Uterus (tissue), 3 donors: ENCODE measurements at regions not wholly inside any gene's neighbourhood (a gene's known extent, or its start where the extent isn't known, plus 50 kb on each side); places are given as distances from the start of the nearest gene placed in this dataset.

Experiments used
- DNase-seq, 2 donors: peaks; one replicate each; pipeline ENCODE4 v3.0.0-alpha.2; 2019 to 2020
- H3K27ac ChIP-seq, 2 donors: fragments of 200-600 bp; sonication (generic); 1 replicate in 1 of 2; 2 replicates in 1 of 2; pipeline ENCODE4 v1.5.1; 2016 to 2018
- H3K27me3 ChIP-seq, 2 donors: fragments of 200-600 bp; sonication (generic); one replicate each; pipeline ENCODE4 v1.5.1; 2018 to 2019; ENCODE audit warnings: control low read depth in 1 of 2
- H3K36me3 ChIP-seq, 2 donors: fragments of 200-600 bp; sonication (generic); one replicate each; pipeline ENCODE4 v1.5.1; 2019; ENCODE audit warnings: control low read depth in 1 of 2
- H3K4me1 ChIP-seq, 2 donors: fragments of 200-600 bp; sonication (generic); one replicate each; pipeline ENCODE4 v1.5.1; 2018 to 2019; ENCODE audit warnings: control low read depth in 1 of 2
- H3K4me3 ChIP-seq, 2 donors: fragments of 200-600 bp; sonication (generic); 1 replicate in 1 of 2; 2 replicates in 1 of 2; pipeline ENCODE4 v1.5.1; 2018 to 2019; ENCODE audit warnings: mild to moderate bottlenecking in 1 of 2
- H3K9me3 ChIP-seq, 2 donors: fragments of 200-600 bp; sonication (generic); one replicate each; pipeline ENCODE4 v1.5.1; 2019; ENCODE audit warnings: control low read depth in 1 of 2
- POLR2A ChIP-seq, 2 donors: fragments of 450-650 bp; IDR thresholded peaks; one replicate each; pipeline ENCODE4 v1.6.1; 2016; ENCODE audit warnings: antibody characterized with exemption in 2 of 2, mild to moderate bottlenecking in 1 of 2, moderate library complexity in 1 of 2
- intact Hi-C: fragments of 100-400 bp; cut with DNase I; formaldehyde crosslinking; loops from one replicate; pipeline ENCODE4 v1.15.1; 2023; ENCODE audit warnings: low total_unique reads
- TF ChIP-seq, protein P1 (sequence below), 4 experiments: fragments of 200-600 bp in 2 of 4; fragments of 450-650 bp in 2 of 4; sonication (generic) in 2 of 4; IDR thresholded peaks; one replicate each; pipeline ENCODE4 v1.5.1; 2016 to 2019; ENCODE audit warnings: antibody characterized with exemption in 4 of 4, mild to moderate bottlenecking in 2 of 4, moderate library complexity in 1 of 4
- donor health status: DM: yes; HTN: yes; CAD: no.

DNA sequence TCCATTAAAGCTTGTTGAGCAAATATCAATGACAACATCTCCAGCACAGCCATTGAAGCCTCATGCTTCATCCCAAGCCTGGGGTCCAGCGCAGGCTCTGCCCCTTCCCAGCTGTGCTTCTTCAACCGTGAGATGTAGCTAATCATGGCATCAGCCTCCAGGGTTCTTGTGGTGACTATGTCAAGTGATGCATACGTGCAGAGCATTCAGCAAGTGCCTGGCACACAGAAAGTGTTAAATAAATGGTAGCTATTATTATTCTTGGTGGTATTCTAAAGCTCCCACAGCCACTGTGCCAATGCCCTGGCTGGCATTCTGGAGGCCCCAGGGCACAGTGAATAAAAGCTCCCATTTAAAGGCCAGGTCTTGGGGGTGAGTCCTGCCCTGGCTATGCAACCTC lies 146.6 kb downstream of the WDR11 start:
- no peak overlapping the region for H3K4me3 ChIP-seq
- H3K27ac ChIP-seq, result no peak overlapping the region
- no peaks in the 10 kb centered on the region for H3K4me1 ChIP-seq
- DNase-seq, result no peak
- H3K9me3 ChIP-seq, result no peaks in the 10 kb centered on the region
- no peaks in the 10 kb centered on the region for H3K27me3 ChIP-seq
- intact Hi-C loops, result no loop called here
- no peak for TF ChIP-seq POLR2A (IDR thresholded peaks at IDR 0.05)
- TF ChIP-seq, protein P1, sequence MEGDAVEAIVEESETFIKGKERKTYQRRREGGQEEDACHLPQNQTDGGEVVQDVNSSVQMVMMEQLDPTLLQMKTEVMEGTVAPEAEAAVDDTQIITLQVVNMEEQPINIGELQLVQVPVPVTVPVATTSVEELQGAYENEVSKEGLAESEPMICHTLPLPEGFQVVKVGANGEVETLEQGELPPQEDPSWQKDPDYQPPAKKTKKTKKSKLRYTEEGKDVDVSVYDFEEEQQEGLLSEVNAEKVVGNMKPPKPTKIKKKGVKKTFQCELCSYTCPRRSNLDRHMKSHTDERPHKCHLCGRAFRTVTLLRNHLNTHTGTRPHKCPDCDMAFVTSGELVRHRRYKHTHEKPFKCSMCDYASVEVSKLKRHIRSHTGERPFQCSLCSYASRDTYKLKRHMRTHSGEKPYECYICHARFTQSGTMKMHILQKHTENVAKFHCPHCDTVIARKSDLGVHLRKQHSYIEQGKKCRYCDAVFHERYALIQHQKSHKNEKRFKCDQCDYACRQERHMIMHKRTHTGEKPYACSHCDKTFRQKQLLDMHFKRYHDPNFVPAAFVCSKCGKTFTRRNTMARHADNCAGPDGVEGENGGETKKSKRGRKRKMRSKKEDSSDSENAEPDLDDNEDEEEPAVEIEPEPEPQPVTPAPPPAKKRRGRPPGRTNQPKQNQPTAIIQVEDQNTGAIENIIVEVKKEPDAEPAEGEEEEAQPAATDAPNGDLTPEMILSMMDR (IDR thresholded peaks at IDR 0.05), result no peak
- H3K36me3 ChIP-seq, result no peaks in the 10 kb centered on the region

DNA sequence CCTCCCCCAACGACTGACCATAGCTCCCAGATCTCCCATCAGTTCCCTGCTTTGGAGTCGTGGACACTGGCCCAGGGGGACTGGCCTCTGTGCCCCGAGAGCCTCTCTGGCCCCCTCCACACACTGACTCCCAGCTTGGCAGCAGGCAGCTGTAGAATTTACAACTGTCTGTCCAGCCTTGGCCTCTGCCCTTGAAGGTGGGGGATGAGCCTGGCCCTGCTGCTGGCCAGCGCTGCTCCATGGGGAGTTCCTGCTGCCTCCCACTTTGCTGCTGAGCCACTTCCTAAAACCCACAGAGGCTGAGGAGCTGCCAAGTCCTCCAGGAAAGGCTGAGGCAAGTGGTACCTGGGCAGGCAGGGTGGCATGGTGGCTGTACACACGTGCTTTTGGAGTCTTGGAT lies 147.1 kb downstream of the WDR11 start:
- TF ChIP-seq, protein P1 (IDR thresholded peaks at IDR 0.05), result no peak
- TF ChIP-seq POLR2A (IDR thresholded peaks at IDR 0.05), result no peak
- Histone ChIP-seq H3K9me3 (no peaks in the 10 kb centered on the region), H3K27me3 (no peaks in the 10 kb centered on the region), H3K27ac (no peak overlapping the region), H3K4me3 (no peak overlapping the region), H3K36me3 (no peaks in the 10 kb centered on the region), H3K4me1 (no peaks in the 10 kb centered on the region)
- no peak for DNase-seq
- intact Hi-C loops, result no loop called here

DNA sequence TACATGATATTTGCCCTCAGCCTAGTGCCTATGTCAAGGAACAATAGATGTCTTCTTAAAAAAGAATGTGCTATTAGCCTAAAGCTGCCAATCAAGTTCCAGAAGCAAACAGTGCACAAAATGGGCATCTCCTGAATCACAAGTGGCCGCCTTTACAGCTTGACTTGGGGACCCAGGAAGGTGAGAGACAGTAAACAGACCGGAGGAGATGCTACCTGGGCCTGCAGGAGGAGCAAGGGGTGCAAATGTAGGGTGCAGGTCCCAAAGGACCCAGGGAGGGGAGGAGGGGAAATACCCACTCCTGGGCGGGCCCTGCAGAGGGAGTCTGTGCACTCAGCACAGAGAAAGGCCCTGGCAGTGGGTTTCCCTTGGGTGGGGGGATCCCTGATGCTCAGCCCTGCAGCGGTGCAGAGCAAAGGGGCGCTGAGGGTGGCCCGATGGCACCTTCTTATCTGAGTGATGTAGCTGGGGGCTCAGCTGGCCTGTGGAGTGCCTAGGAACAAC lies 147.7 kb downstream of the WDR11 start:
- H3K4me1 ChIP-seq, result no peaks in the 10 kb centered on the region
- no peak for DNase-seq
- no peaks in the 10 kb centered on the region for H3K36me3 ChIP-seq
- intact Hi-C loops, result no loop called here
- no peak overlapping the region for H3K4me3 ChIP-seq
- no peaks in the 10 kb centered on the region for H3K27me3 ChIP-seq
- TF ChIP-seq, protein P1 (IDR thresholded peaks at IDR 0.05), result no peak
- no peak for TF ChIP-seq POLR2A (IDR thresholded peaks at IDR 0.05)
- H3K27ac ChIP-seq, result no peak overlapping the region
- H3K9me3 ChIP-seq, result no peaks in the 10 kb centered on the region

DNA sequence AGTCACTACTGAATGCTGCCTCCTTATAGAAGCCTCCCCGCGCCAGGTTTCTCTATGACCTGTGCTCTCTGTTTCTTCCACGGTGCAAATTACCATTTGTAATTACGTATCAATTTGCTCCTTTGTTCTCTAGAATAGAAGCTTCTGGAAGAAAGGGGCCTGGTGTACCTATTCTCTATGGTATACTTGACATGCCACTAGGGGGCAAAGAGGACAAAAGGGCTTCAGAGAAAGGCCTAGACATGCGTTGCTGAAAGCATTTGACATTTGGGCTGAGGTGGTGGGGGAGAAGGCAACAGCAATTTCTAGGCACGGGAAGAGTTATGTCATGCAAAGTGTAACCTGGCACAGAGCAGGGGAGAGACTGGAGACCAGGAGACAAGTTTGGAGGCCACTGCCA lies 148.7 kb downstream of the WDR11 start:
- intact Hi-C loops, result no loop called here
- Histone ChIP-seq H3K4me1 (no peaks in the 10 kb centered on the region), H3K9me3 (no peaks in the 10 kb centered on the region), H3K27me3 (no peaks in the 10 kb centered on the region), H3K4me3 (no peak overlapping the region), H3K36me3 (no peaks in the 10 kb centered on the region), H3K27ac (no peak overlapping the region)
- TF ChIP-seq POLR2A (IDR thresholded peaks at IDR 0.05), result no peak
- TF ChIP-seq, protein P1 (IDR thresholded peaks at IDR 0.05), result no peak
- no peak for DNase-seq

DNA sequence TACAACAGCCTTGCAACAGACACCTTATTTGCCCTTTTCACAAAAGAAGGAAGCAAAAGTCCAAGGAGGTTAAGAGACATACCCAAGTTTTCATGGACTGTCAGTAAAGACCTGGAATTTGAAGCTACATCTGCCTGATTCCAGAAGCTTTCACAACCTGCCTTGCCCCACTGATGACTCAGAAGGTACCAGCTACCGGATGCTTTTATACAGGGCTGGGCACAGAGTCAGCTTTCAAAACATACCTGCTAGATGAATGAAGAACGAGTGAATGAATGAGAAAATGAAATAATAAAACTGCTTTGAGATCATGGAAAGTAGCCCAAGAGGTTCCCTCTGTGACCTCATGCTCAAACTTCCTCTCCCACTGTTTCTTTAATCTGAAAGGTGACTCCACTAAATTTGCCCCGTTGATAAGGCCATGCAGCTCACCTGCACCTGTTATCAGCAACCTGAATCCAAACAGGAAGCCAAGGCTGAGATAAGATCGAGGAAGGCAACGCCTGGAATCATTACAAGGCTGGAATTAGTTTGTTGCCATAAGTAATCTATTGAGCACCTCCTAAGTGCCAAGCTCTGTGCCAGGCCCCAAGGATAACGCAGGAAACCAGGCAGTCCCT lies 151.5 kb downstream of the WDR11 start:
- no peak for DNase-seq
- no peak overlapping the region for H3K27ac ChIP-seq
- no peak overlapping the region for H3K4me3 ChIP-seq
- intact Hi-C loops, result no loop called here
- H3K27me3 ChIP-seq, result no peaks in the 10 kb centered on the region
- H3K36me3 ChIP-seq, result no peaks in the 10 kb centered on the region
- H3K4me1 ChIP-seq, result no peaks in the 10 kb centered on the region
- TF ChIP-seq, protein P1 (IDR thresholded peaks at IDR 0.05), result no peak
- TF ChIP-seq POLR2A (IDR thresholded peaks at IDR 0.05), result no peak
- peaks cover 0 to 18% of the 10 kb centered on the region in 2 donors for H3K9me3 ChIP-seq
